Kidney epithelial cell (primary cell): ENCODE measurements at regions not wholly inside any gene's neighbourhood (a gene's known extent, or its start where the extent isn't known, plus 50 kb on each side); places are given as distances from the start of the nearest gene placed in this dataset.

ENCODE experiments used
- DNase-seq: peaks from one replicate; pipeline ENCODE4 v3.0.0-alpha.2; 2010; ENCODE audit warnings: low read depth
- H3K27me3 ChIP-seq: 2 replicates; pipeline ENCODE4 v1.6.0; 2011; ENCODE audit warnings: low read length; ENCODE audit not compliant: control insufficient read depth, insufficient read depth
- H3K36me3 ChIP-seq: 2 replicates; pipeline ENCODE4 v1.5.1; 2011; ENCODE audit warnings: low read length; ENCODE audit not compliant: control insufficient read depth, insufficient read depth
- H3K4me3 ChIP-seq: 2 replicates; pipeline ENCODE4 v1.5.1; 2011; ENCODE audit warnings: low read depth, mild to moderate bottlenecking, control low read depth, low read length
- TF ChIP-seq, protein P1 (sequence below): IDR thresholded peaks from 2 replicates; pipeline ENCODE4 v1.5.1; 2011; ENCODE audit warnings: mild to moderate bottlenecking, moderate library complexity, low read length, control low read depth, inconsistent platforms; ENCODE audit not compliant: insufficient read depth, poor library complexity, severe bottlenecking

DNA sequence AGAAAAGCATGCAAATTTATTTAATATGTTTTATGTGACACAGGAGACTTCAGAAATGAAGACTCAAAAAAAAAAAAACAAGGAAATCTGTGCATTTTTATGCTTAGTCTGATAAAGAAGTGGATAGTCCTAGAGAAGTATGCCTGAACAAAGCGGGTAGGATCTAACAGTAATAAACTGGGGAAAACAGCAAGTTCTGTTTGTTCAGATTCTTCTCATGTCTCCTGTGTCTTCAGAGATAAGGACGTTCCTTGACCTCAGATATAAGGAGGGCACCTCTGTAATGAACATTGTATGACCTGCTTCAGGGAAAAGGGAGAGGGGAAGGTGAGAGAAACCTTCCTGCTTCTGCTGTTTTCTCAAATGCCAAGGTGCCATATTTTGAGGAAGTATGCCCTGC is 67.7 kb upstream of the TNFSF18 start:
- Histone ChIP-seq H3K27me3 (no peaks in the 10 kb centered on the region), H3K4me3 (no peak overlapping the region), H3K36me3 (no peaks in the 10 kb centered on the region)
- DNase-seq, result no peak
- TF ChIP-seq, protein P1, sequence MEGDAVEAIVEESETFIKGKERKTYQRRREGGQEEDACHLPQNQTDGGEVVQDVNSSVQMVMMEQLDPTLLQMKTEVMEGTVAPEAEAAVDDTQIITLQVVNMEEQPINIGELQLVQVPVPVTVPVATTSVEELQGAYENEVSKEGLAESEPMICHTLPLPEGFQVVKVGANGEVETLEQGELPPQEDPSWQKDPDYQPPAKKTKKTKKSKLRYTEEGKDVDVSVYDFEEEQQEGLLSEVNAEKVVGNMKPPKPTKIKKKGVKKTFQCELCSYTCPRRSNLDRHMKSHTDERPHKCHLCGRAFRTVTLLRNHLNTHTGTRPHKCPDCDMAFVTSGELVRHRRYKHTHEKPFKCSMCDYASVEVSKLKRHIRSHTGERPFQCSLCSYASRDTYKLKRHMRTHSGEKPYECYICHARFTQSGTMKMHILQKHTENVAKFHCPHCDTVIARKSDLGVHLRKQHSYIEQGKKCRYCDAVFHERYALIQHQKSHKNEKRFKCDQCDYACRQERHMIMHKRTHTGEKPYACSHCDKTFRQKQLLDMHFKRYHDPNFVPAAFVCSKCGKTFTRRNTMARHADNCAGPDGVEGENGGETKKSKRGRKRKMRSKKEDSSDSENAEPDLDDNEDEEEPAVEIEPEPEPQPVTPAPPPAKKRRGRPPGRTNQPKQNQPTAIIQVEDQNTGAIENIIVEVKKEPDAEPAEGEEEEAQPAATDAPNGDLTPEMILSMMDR, result no peak

DNA sequence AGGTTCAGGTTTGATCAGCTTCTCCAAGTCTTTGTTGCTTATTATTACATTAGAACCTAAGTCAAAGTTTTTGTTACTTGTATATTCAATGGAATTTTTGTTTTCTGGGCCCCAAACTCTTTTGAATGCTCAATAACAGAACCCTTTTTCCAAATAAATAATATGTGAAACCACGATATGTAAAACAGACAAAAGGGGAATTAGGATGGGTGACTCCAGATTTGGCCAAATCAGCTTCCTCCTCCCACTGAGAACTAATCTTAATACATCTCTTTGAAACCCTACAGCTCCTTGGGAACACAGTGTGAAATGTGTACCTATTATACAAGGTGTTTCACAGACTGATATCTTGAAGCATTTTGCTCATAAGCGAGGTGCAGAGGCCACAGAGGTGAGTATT is 67.0 kb upstream of the TNFSF18 start:
- Histone ChIP-seq H3K36me3 (no peaks in the 10 kb centered on the region), H3K4me3 (no peak overlapping the region), H3K27me3 (no peaks in the 10 kb centered on the region)
- no peak for DNase-seq
- TF ChIP-seq, protein P1, result no peak

DNA sequence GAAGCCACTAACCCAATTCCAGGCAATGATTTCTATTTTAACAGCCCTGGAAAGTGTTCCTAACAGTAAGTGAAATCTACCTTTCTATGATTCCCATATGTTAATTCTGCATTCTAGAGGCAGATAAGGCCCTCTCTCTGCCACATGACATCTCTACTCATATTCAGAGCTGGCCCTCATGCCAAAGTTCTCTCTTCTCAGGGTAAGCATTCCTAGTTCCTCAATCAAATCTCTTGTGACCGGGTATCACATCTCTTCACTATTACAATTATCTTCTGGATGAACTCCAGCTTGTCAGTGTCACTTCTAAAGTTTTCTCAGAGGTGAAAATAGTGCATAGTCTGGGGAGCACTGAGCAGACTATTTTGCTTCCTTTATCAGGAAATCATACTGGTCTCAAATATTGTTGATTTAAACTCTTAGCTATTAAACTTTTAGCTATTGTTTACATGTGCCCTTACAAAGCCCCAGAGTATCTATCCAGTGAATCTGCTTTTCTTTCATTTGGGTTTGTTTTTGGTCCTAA is 66.4 kb upstream of the TNFSF18 start:
- H3K4me3 ChIP-seq, result no peak overlapping the region
- H3K27me3 ChIP-seq, result no peaks in the 10 kb centered on the region
- TF ChIP-seq, protein P1, result no peak

DNA sequence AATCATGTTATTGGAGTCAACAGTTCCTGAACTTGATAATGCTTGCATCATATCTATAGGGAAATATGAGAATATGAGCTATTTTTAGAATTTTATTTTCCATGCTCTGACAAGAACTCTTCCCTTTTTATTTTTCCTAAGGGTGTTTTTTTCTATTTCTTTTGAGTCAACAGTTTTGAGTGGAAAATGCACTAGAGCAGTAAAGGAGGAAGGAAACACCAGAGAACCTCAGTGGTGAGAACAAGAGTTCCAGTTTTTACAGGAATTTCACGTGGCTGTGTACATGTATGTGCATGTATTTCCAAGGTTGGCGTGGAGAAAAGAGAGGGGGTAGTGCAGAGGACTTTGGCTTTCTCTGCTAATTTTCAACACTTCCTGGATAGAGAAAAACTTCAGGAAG is 63.6 kb upstream of the TNFSF18 start:
- TF ChIP-seq, protein P1, result no peak
- no peak for DNase-seq
- no peaks in the 10 kb centered on the region for H3K36me3 ChIP-seq
- no peak overlapping the region for H3K4me3 ChIP-seq
- no peaks in the 10 kb centered on the region for H3K27me3 ChIP-seq

More for the DNA sequence above, 66.4 kb upstream of the TNFSF18 start:
- DNase-seq, result no peak
- H3K36me3 ChIP-seq, result no peaks in the 10 kb centered on the region

DNA sequence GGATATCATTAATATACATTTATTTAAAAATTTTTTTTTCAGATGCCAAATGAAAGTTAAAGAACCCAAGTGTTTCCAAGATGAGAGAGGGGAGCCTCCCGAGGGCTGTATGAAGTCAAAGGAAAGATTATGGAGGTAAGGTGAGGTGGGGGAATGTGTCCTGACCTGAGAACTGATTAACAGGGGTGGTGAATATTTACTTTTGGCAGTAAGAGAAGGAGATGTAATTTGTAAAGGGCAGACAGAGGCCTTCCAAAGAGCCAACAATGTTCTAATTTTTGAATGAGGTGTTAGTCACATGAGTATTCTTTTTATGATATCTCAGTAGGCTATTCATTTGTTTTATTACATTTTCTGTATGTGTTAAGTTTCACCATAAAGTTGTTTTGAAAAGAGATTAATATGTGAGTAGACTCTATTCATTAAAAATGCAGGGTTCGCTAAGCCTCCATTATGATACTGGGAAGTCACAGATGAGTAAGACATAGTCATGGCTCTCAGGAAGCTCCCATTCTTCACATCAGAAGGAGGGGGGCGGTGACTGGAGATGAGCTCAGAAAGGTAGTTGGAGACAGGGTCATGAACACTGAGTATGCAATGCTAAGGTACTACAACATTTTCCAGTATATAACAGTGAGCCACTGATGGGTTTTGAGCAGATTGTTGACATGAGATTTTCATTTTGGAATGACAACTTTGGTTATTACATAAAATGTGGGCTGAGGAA is 62.4 kb upstream of the TNFSF18 start:
- Histone ChIP-seq H3K27me3 (no peaks in the 10 kb centered on the region), H3K4me3 (no peak overlapping the region), H3K36me3 (no peaks in the 10 kb centered on the region)
- TF ChIP-seq, protein P1, result no peak
- DNase-seq, result no peak

DNA sequence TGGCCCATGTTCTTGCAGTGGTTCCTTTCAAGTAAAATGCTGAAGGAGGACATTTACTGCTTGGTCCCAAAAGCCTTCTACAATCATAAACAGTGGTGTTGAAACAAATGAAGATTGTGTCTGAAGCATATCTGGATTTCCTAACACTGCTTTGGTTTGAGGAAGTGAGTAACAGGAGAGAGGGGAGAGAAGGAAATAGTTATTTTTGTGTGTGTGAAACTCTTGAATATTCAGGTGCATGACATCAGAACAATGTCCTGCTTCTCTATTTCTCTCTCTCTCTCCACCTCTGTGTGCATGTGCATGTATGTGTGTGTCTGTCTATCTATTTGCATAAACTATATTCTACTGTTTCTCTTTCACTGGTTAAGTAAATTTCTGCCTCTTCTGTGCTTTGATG is 61.4 kb upstream of the TNFSF18 start:
- no peak overlapping the region for H3K4me3 ChIP-seq
- no peaks in the 10 kb centered on the region for H3K27me3 ChIP-seq
- H3K36me3 ChIP-seq, result no peaks in the 10 kb centered on the region
- no peak for DNase-seq
- TF ChIP-seq, protein P1, result no peak
